Loucy (cell line): ENCODE measurements at regions not wholly inside any gene's neighbourhood (a gene's known extent, or its start where the extent isn't known, plus 50 kb on each side); places are given as distances from the start of the nearest gene placed in this dataset.

Experiments used
- EZH2phosphoT487 ChIP-seq: fragments of 200-600 bp; IDR thresholded peaks from 2 replicates; pipeline ENCODE4 v1.6.1; 2018; ENCODE audit warnings: antibody characterized with exemption, mild to moderate bottlenecking, moderate library complexity, borderline replicate concordance
- TF ChIP-seq, protein P1 (sequence below): fragments of 200-600 bp; sonication (generic); conservative IDR thresholded peaks from 2 replicates; pipeline ENCODE4 v1.5.1; 2014; ENCODE audit warnings: mild to moderate bottlenecking, antibody characterized with exemption, low read length

DNA sequence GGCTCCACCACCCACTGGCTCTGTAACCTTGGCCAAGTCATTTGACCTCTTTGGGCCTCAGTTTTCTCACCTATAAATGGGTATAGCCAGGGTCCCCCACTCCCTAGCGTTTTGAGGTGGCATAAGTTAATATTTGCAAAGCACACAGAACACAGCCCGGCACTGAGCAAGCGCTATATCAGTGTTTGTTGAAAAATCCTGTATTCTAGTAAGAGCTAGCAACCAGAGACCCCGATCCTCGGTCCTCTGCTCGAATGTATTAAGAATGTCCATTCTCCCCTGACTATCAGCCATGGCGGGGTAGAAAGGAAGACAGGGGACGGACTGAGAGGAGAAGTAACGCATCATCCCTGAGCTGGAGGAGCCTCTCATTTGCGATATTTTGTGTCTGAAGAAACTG, 131.2 kb downstream of the IRF8 start:
- TF ChIP-seq, protein P1, sequence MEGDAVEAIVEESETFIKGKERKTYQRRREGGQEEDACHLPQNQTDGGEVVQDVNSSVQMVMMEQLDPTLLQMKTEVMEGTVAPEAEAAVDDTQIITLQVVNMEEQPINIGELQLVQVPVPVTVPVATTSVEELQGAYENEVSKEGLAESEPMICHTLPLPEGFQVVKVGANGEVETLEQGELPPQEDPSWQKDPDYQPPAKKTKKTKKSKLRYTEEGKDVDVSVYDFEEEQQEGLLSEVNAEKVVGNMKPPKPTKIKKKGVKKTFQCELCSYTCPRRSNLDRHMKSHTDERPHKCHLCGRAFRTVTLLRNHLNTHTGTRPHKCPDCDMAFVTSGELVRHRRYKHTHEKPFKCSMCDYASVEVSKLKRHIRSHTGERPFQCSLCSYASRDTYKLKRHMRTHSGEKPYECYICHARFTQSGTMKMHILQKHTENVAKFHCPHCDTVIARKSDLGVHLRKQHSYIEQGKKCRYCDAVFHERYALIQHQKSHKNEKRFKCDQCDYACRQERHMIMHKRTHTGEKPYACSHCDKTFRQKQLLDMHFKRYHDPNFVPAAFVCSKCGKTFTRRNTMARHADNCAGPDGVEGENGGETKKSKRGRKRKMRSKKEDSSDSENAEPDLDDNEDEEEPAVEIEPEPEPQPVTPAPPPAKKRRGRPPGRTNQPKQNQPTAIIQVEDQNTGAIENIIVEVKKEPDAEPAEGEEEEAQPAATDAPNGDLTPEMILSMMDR, result no peak
- TF ChIP-seq EZH2phosphoT487, result no peak
